HEK293 (cell line): ENCODE measurements at regions not wholly inside any gene's neighbourhood (a gene's known extent, or its start where the extent isn't known, plus 50 kb on each side); places are given as distances from the start of the nearest gene placed in this dataset.

Experiments
- CTCF ChIA-PET: fragments of 350-600 bp; formaldehyde crosslinking; extraction: SDS; loops from one replicate; lab custom pipeline; 2021; ENCODE audit warnings: antibody characterized with exemption; lab: Yijun Ruan, JAX
- POLR2A ChIA-PET: fragments of 300-600 bp; formaldehyde crosslinking; extraction: SDS; loops from one replicate; lab custom pipeline; 2020; ENCODE audit warnings: antibody characterized with exemption, inconsistent platforms; lab: Yijun Ruan, JAX
- H3K27ac ChIP-seq: fragments of 200-500 bp; sonication (Bioruptor generic); 2 replicates; pipeline ENCODE4 v1.5.1; 2014; ENCODE audit warnings: low read depth, low read length, control low read depth, inconsistent platforms; ENCODE audit errors: extremely low read depth
- H3K36me3 ChIP-seq, 2 experiments: fragments of 200-500 bp in 1 of 2; sonication (Bioruptor generic) in 1 of 2; 1 replicate in 1 of 2; 2 replicates in 1 of 2; pipeline ENCODE4 v1.5.1; 2014 to 2017; ENCODE audit warnings: inconsistent platforms in 2 of 2, low read length in 2 of 2; ENCODE audit not compliant: control insufficient read depth in 2 of 2, insufficient read depth in 1 of 2
- H3K4me1 ChIP-seq: fragments of 200-500 bp; sonication (Bioruptor generic); 2 replicates; pipeline ENCODE4 v1.5.1; 2014; ENCODE audit warnings: mild to moderate bottlenecking, low read length, inconsistent platforms; ENCODE audit not compliant: control insufficient read depth, insufficient read depth
- H3K4me3 ChIP-seq: 2 replicates; pipeline ENCODE4 v1.5.1; 2011; ENCODE audit warnings: low read depth, mild to moderate bottlenecking, control low read depth, low read length, moderate library complexity
- H3K9me3 ChIP-seq: fragments of 200-500 bp; sonication (Bioruptor generic); 2 replicates; pipeline ENCODE4 v1.5.1; 2014; ENCODE audit warnings: low read depth, low read length, inconsistent platforms; ENCODE audit not compliant: control insufficient read depth, insufficient read depth
- MYNN ChIP-seq: fragments of 450-650 bp; formaldehyde crosslinking; IDR thresholded peaks from 2 replicates; pipeline ENCODE4 v1.5.1; 2016; ENCODE audit warnings: missing biosample characterization, missing genetic modification characterization, borderline replicate concordance
- WT1 ChIP-seq: fragments of 450-650 bp; formaldehyde crosslinking; IDR thresholded peaks from 2 replicates; pipeline ENCODE4 v1.5.1; 2016; ENCODE audit warnings: missing biosample characterization, missing genetic modification characterization
- YY2 ChIP-seq: fragments of 450-650 bp; formaldehyde crosslinking; IDR thresholded peaks from 2 replicates; pipeline ENCODE4 v1.5.1; 2016; ENCODE audit warnings: missing biosample characterization, missing genetic modification characterization
- ZBTB20 ChIP-seq: fragments of 450-650 bp; formaldehyde crosslinking; IDR thresholded peaks from 2 replicates; pipeline ENCODE4 v1.5.1; 2016; ENCODE audit warnings: missing biosample characterization, missing genetic modification characterization
- ZBTB48 ChIP-seq: fragments of 450-650 bp; formaldehyde crosslinking; IDR thresholded peaks from 2 replicates; pipeline ENCODE4 v1.5.1; 2016; ENCODE audit warnings: missing biosample characterization, missing genetic modification characterization
- ZNF112 ChIP-seq: fragments of 450-650 bp; formaldehyde crosslinking; IDR thresholded peaks from 2 replicates; pipeline ENCODE4 v1.5.0; 2017; ENCODE audit warnings: missing biosample characterization, missing genetic modification characterization
- ZNF114 ChIP-seq: fragments of 450-650 bp; formaldehyde crosslinking; IDR thresholded peaks from 2 replicates; pipeline ENCODE4 v1.5.0; 2017; ENCODE audit warnings: missing biosample characterization, missing genetic modification characterization
- ZNF140 ChIP-seq: fragments of 450-650 bp; formaldehyde crosslinking; IDR thresholded peaks from 2 replicates; pipeline ENCODE4 v1.5.1; 2016; ENCODE audit warnings: missing biosample characterization, missing genetic modification characterization
- ZNF146 ChIP-seq: fragments of 450-650 bp; formaldehyde crosslinking; IDR thresholded peaks from 2 replicates; pipeline ENCODE4 v1.5.1; 2016; ENCODE audit warnings: missing biosample characterization, missing genetic modification characterization
- ZNF155 ChIP-seq: fragments of 450-650 bp; formaldehyde crosslinking; IDR thresholded peaks from 2 replicates; pipeline ENCODE4 v1.5.1; 2016; ENCODE audit warnings: missing biosample characterization, missing genetic modification characterization
- ZNF2 ChIP-seq: fragments of 450-650 bp; formaldehyde crosslinking; IDR thresholded peaks from 2 replicates; pipeline ENCODE4 v1.5.1; 2016; ENCODE audit warnings: missing biosample characterization, missing genetic modification characterization
- ZNF214 ChIP-seq: fragments of 450-650 bp; formaldehyde crosslinking; IDR thresholded peaks from 2 replicates; pipeline ENCODE4 v1.5.1; 2017; ENCODE audit warnings: missing biosample characterization, mild to moderate bottlenecking, missing genetic modification characterization, borderline replicate concordance
- ZNF366 ChIP-seq: fragments of 450-650 bp; formaldehyde crosslinking; conservative IDR thresholded peaks from 2 replicates; pipeline ENCODE4 v1.5.1; 2016; ENCODE audit warnings: missing biosample characterization, missing genetic modification characterization
- ZNF416 ChIP-seq: fragments of 450-650 bp; formaldehyde crosslinking; IDR thresholded peaks from 2 replicates; pipeline ENCODE4 v1.5.1; 2016; ENCODE audit warnings: missing biosample characterization, missing genetic modification characterization
- ZNF521 ChIP-seq: fragments of 450-650 bp; formaldehyde crosslinking; IDR thresholded peaks from 2 replicates; pipeline ENCODE4 v1.5.1; 2017; ENCODE audit warnings: missing biosample characterization, mild to moderate bottlenecking, missing genetic modification characterization
- ZNF530 ChIP-seq: fragments of 450-650 bp; formaldehyde crosslinking; IDR thresholded peaks from 2 replicates; pipeline ENCODE4 v1.5.1; 2016; ENCODE audit warnings: low read depth, missing biosample characterization, missing genetic modification characterization
- ZNF585B ChIP-seq: fragments of 450-650 bp; formaldehyde crosslinking; IDR thresholded peaks from 2 replicates; pipeline ENCODE4 v1.5.1; 2016; ENCODE audit warnings: missing biosample characterization, missing genetic modification characterization
- ZNF776 ChIP-seq: fragments of 450-650 bp; formaldehyde crosslinking; IDR thresholded peaks from 2 replicates; pipeline ENCODE4 v1.5.0; 2017; ENCODE audit warnings: missing biosample characterization, missing genetic modification characterization, borderline replicate concordance
- ZNF843 ChIP-seq: fragments of 450-650 bp; formaldehyde crosslinking; IDR thresholded peaks from 2 replicates; pipeline ENCODE4 v1.5.1; 2016; ENCODE audit warnings: missing biosample characterization, missing genetic modification characterization
- ZSCAN5A ChIP-seq: fragments of 450-650 bp; formaldehyde crosslinking; IDR thresholded peaks from 2 replicates; pipeline ENCODE4 v1.5.1; 2016; ENCODE audit warnings: missing biosample characterization, missing genetic modification characterization

- no peak for TF ChIP-seq ZSCAN5A (tag by site-specific recombination)
Measured at GRCh38 chr4:125004676-125005075, 292.1 kb upstream of the ANKRD50 start (continued).

GRCh38 chr4:125003840-125004239, 291.3 kb upstream of the ANKRD50 start:
- no peaks in the 10 kb centered on the region for H3K4me1 ChIP-seq
- TF ChIP-seq YY2 (tag by site-specific recombination), result no peak
- TF ChIP-seq ZNF585B (tag by site-specific recombination), result no peak
- no peak for TF ChIP-seq ZNF214
- TF ChIP-seq ZNF155, result no peak
- TF ChIP-seq ZNF776 (tag by site-specific recombination), result no peak
- TF ChIP-seq ZNF140 (tag by site-specific recombination), result no peak
- no peak for TF ChIP-seq ZNF530 (tag by site-specific recombination)
- TF ChIP-seq ZNF521, result no peak
- TF ChIP-seq ZBTB20 (tag by site-specific recombination), result no peak
- no peak for TF ChIP-seq ZNF366 (tag by site-specific recombination)
- TF ChIP-seq ZNF112 (tag by site-specific recombination), result no peak
- TF ChIP-seq ZNF114, result no peak
- TF ChIP-seq WT1 (tag by site-specific recombination), result no peak
- TF ChIP-seq ZNF843 (tag by site-specific recombination), result no peak
- no peak for TF ChIP-seq ZNF2 (tag by site-specific recombination)
- TF ChIP-seq ZNF416 (tag by site-specific recombination), result no peak
- no peak for TF ChIP-seq MYNN
- TF ChIP-seq, all 188 proteins: peak for 0
- CTCF ChIA-PET, result interaction anchor here (1.0 kb wide), 1 partner anchor 17 kb away, joined by 3 read pairs; no protein-coding TSS in a partner anchor
- Histone ChIP-seq H3K4me3 (no peak overlapping the region), H3K9me3 (no peaks in the 10 kb centered on the region), H3K27ac (no peak overlapping the region), H3K36me3 (no peaks in the 10 kb centered on the region)
- POLR2A ChIA-PET, result no interaction called here

GRCh38 chr4:124997991-124998390, 285.5 kb upstream of the ANKRD50 start:
- POLR2A ChIA-PET, result no interaction called here

GRCh38 chr4:124997124-124997523, 284.6 kb upstream of the ANKRD50 start:
- no peaks in the 10 kb centered on the region for H3K36me3 ChIP-seq
- CTCF ChIA-PET, result interaction anchor here (0.6 kb wide), 1 partner anchor 450 kb away, joined by 3 read pairs; no protein-coding TSS in a partner anchor
- no peaks in the 10 kb centered on the region for H3K9me3 ChIP-seq
- no peak overlapping the region for H3K4me3 ChIP-seq
- POLR2A ChIA-PET, result no interaction called here
- no peak for TF ChIP-seq ZBTB48 (tag by site-specific recombination)
- H3K27ac ChIP-seq, result no peak overlapping the region
- no peaks in the 10 kb centered on the region for H3K4me1 ChIP-seq

More at GRCh38 chr4:124997991-124998390, 285.5 kb upstream of the ANKRD50 start:
- no peak for TF ChIP-seq ZNF146 (tag by site-specific recombination)
- TF ChIP-seq ZNF214, result no peak
- no peaks in the 10 kb centered on the region for H3K9me3 ChIP-seq
- H3K36me3 ChIP-seq, result no peaks in the 10 kb centered on the region
- CTCF ChIA-PET, result no interaction called here
- H3K4me1 ChIP-seq, result no peaks in the 10 kb centered on the region
- H3K4me3 ChIP-seq, result no peak overlapping the region
- H3K27ac ChIP-seq, result no peak overlapping the region
